ENCODE measurements at regions not wholly inside any gene's neighbourhood (a gene's known extent, or its start where the extent isn't known, plus 50 kb on each side); places are given as distances from the start of the nearest gene placed in this dataset.

GRCh38 chr2:24439971-24440340 lies 51.1 kb upstream of the NCOA1 start:
- in situ Hi-C loops (cut with MboI; ENCODE audit: low pct_ligation_motif_present in 1 of 4, low pct_unique_long_range_greater_than_20kb in 1 of 4, low sequenced_read_pairs in 3 of 4) (loop anchor here in 1 of 4 donors (25.0 kb wide), 1 partner anchor 222 kb away; no protein-coding TSS in a partner anchor), intact Hi-C loops (cut with DNase I; ENCODE audit: low total_unique reads) (no loop called here)
- DNase-seq: no peak
- Histone ChIP-seq H3K36me3 (no peaks in the 10 kb centered on the region), H3K27ac (no peak overlapping the region), H3K9me3 (no peaks in the 10 kb centered on the region), H3K27me3 (no peaks in the 10 kb centered on the region), H3K4me3 (no peak overlapping the region), H3K4me1 (peaks cover 0 to 13% (median 2%) of the 10 kb centered on the region in 4 donors)
- TF ChIP-seq, protein P1, sequence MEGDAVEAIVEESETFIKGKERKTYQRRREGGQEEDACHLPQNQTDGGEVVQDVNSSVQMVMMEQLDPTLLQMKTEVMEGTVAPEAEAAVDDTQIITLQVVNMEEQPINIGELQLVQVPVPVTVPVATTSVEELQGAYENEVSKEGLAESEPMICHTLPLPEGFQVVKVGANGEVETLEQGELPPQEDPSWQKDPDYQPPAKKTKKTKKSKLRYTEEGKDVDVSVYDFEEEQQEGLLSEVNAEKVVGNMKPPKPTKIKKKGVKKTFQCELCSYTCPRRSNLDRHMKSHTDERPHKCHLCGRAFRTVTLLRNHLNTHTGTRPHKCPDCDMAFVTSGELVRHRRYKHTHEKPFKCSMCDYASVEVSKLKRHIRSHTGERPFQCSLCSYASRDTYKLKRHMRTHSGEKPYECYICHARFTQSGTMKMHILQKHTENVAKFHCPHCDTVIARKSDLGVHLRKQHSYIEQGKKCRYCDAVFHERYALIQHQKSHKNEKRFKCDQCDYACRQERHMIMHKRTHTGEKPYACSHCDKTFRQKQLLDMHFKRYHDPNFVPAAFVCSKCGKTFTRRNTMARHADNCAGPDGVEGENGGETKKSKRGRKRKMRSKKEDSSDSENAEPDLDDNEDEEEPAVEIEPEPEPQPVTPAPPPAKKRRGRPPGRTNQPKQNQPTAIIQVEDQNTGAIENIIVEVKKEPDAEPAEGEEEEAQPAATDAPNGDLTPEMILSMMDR (IDR thresholded peaks at IDR 0.05): no peak
- no peak for TF ChIP-seq POLR2A (IDR thresholded peaks at IDR 0.05)
- TF ChIP-seq POLR2AphosphoS5 (IDR thresholded peaks at IDR 0.05): no peak
- no peak for TF ChIP-seq EP300 (IDR thresholded peaks at IDR 0.05; ENCODE audit: low read depth)
- WGBS, 2 donors (ENCODE audit: low coverage in 1 of 2): 83 to 91% methylated on average over 3 of the region's 3 CpGs

- 88 to 95% methylated on average over 4 of the region's 4 CpGs for WGBS, 2 donors (ENCODE audit: low coverage in 1 of 2)
- no peaks in the 10 kb centered on the region for H3K9me3 ChIP-seq
- in situ Hi-C loops (cut with MboI; ENCODE audit: low pct_ligation_motif_present in 1 of 4, low pct_unique_long_range_greater_than_20kb in 1 of 4, low sequenced_read_pairs in 3 of 4): loop anchor here in 1 of 4 donors (25.0 kb wide), 1 partner anchor 223 kb away; no protein-coding TSS in a partner anchor
Observed at GRCh38 chr2:24439280-24439970, 51.6 kb upstream of the NCOA1 start.

GRCh38 chr2:24438106-24438505 lies 52.9 kb upstream of the NCOA1 start:
- Histone ChIP-seq H3K36me3 (no peaks in the 10 kb centered on the region), H3K27me3 (no peaks in the 10 kb centered on the region), H3K27ac (no peak overlapping the region), H3K4me3 (no peak overlapping the region), H3K4me1 (peaks cover 0 to 16% (median 2%) of the 10 kb centered on the region in 4 donors), H3K9me3 (no peaks in the 10 kb centered on the region)
- no peak for TF ChIP-seq EP300 (IDR thresholded peaks at IDR 0.05; ENCODE audit: low read depth)
- TF ChIP-seq POLR2A (IDR thresholded peaks at IDR 0.05): no peak
- TF ChIP-seq POLR2AphosphoS5 (IDR thresholded peaks at IDR 0.05): no peak
- TF ChIP-seq, protein P1 (IDR thresholded peaks at IDR 0.05): no peak
- no peak for DNase-seq
- intact Hi-C loops (cut with DNase I; ENCODE audit: low total_unique reads): no loop called here
- in situ Hi-C loops (cut with MboI; ENCODE audit: low pct_ligation_motif_present in 1 of 4, low pct_unique_long_range_greater_than_20kb in 1 of 4, low sequenced_read_pairs in 3 of 4): loop anchor here in 1 of 4 donors (25.0 kb wide), 1 partner anchor 224 kb away; no protein-coding TSS in a partner anchor

More at GRCh38 chr2:24439280-24439970, 51.6 kb upstream of the NCOA1 start:
- intact Hi-C loops (cut with DNase I; ENCODE audit: low total_unique reads): no loop called here
- DNase-seq: no peak
- Histone ChIP-seq H3K27ac (no peak overlapping the region), H3K4me1 (peaks cover 0 to 16% (median 2%) of the 10 kb centered on the region in 4 donors), H3K36me3 (no peaks in the 10 kb centered on the region), H3K27me3 (no peaks in the 10 kb centered on the region), H3K4me3 (no peak overlapping the region)
- TF ChIP-seq, protein P1 (IDR thresholded peaks at IDR 0.05): no peak

DNA sequence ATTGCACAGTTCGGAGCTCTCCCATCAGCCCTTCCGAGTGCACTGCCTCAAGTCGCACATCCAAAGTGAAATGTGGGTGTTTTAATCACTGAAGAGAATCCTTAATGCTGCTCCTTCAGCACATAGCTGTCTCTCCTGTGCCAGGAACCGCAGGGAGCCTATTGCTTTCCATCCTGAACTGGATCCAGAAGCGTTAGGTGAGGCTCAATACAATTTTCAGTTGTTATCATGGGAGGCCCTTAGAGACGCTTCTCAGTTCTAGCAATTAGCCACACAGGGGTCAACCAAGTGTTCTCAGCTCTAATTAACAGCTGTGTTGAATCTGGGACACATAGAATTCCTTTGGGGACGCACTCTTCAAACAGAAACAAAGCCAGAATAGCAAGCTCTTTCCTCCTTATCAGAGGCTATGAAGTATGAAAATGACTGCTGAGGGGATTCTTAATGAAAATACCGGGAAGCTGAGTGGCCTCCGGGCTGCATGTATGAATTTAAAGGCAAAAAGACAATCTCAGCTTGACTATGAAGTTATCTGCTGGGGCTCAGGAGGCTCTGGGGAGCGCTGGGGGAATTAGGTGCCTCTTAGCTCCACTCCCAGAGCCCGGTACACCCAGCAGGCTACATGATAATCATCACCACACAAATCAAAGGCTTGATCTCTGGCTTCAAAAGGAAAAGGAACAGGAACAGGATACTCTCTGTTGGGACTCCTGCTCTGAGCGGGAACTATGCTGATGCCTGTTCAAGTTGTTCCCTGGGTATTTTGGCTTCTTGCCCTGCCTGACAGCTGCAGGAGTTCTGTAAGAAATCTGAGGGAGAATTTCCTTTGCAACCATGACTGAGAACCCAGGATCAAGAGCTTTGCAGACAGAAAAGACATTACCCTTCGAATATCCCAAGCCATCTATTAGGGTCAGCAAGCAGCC lies 55.4 kb upstream of the NCOA1 start:
- no peaks in the 10 kb centered on the region for H3K9me3 ChIP-seq
- H3K36me3 ChIP-seq: no peaks in the 10 kb centered on the region
- in situ Hi-C loops (cut with MboI; ENCODE audit: low pct_ligation_motif_present in 1 of 4, low pct_unique_long_range_greater_than_20kb in 1 of 4, low sequenced_read_pairs in 3 of 4): loop anchor here in 1 of 4 donors (25.0 kb wide), 1 partner anchor 227 kb away; no protein-coding TSS in a partner anchor
- intact Hi-C loops (cut with DNase I; ENCODE audit: low total_unique reads): no loop called here
- H3K27ac ChIP-seq: peak overlapping the region; percentile 28 to 65 (median 44)
- H3K27me3 ChIP-seq: no peaks in the 10 kb centered on the region
- TF ChIP-seq EP300 (IDR thresholded peaks at IDR 0.05; ENCODE audit: low read depth) (no peak), POLR2AphosphoS5 (IDR thresholded peaks at IDR 0.05) (peak in 1 of 3 donors; percentile 21), POLR2A (IDR thresholded peaks at IDR 0.05) (no peak)
- TF ChIP-seq, protein P1 (IDR thresholded peaks at IDR 0.05): no peak
- WGBS, 2 donors (ENCODE audit: low coverage in 1 of 2): 24 to 61% methylated on average over 3 to 13 of the region's 13 CpGs
- peaks cover 0 to 16% (median 2%) of the 10 kb centered on the region in 4 donors for H3K4me1 ChIP-seq
- DNase-seq: peak; percentile 53
- H3K4me3 ChIP-seq: no peak overlapping the region

Data from transverse colon (tissue), 4 donors.